ENCODE measurements at regions not wholly inside any gene's neighbourhood (a gene's known extent, or its start where the extent isn't known, plus 50 kb on each side); places are given as distances from the start of the nearest gene placed in this dataset.
"Not testable (repeated sequence)": the region's sequence is repeated elsewhere in the genome, so short reads cannot be mapped to it uniquely, and the experiment has no call there.

DNA sequence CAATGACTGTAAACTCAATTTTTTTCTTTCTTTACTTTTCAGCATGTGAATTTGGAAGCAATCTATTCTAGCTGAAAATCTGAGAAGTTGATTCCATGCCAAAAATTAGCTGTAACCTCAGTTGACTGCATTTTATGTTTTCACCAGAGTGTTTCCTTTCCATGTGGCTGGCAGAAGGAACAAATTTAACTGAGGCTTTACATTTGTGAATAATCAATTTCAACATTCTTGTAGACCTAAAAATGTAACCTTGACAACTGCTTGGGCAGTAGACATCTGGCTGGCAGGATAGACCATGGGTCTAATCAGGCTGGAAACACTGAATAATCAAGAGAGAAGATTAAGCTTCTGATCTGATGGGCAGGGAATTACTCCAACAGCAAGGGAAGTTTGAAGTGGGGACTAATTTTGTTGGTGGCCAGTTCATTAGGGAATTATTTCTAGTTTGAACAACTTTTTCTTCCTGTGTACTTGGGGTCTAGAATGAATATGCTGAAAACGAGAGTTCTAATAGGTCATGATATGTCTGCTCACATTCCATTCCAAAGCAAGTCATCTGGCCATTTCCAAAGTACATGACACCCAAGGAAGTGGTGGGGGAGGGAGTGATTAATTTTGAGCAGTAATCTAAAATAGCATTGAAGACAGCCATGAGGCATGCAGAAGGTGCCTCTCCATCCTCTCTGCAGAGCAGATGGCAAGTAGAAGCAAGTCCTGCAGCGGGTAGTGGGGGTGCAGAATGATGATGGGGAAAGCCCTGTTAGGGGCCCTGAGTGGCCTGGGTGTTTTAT lies 68.2 kb downstream of the ATP23 start:
- no peak overlapping the region for H3K27ac ChIP-seq (ENCODE audit: low read depth in 1 of 2, low read length in 1 of 2)
- H3K9me3 ChIP-seq (ENCODE audit: control insufficient read depth in 2 of 2, insufficient read depth in 1 of 2, low read length in 1 of 2), result no peaks in the 10 kb centered on the region
- DNase-seq (ENCODE audit: low read depth in 6 of 9, low spot score in 9 of 9), result no peak
- H3K36me3 ChIP-seq (ENCODE audit: control insufficient read depth in 2 of 2, insufficient read depth in 2 of 2, low read length in 1 of 2), result no peaks in the 10 kb centered on the region
- H3K27me3 ChIP-seq (ENCODE audit: control insufficient read depth in 2 of 2, insufficient read depth in 1 of 2, low read length in 1 of 2), result no peaks in the 10 kb centered on the region
- 87% methylated on average over 2 of the region's 2 CpGs for WGBS
- no peak overlapping the region for H3K4me3 ChIP-seq (ENCODE audit: low read length in 2 of 2)
- H3K4me1 ChIP-seq (ENCODE audit: control insufficient read depth in 2 of 2, insufficient read depth in 2 of 2, low read length in 2 of 2), result no peaks in the 10 kb centered on the region

DNA sequence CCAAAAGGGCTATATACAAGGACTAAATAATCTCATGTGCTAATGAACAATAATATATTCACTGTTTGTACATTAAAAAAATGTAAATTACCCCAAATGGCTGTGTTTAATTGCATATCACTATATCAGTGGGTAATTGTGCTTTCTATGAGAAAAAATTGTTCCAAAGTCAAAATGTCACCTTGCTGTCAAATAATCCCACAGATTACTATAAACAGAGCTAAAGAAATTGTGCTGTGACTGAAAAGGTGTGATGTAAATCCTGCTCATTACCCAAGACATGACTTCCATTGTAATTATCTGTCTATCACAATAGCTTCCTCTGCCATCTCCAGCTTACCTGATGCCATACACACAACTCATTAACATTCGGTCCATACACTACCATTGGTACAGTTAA lies 70.3 kb downstream of the ATP23 start:
- H3K36me3 ChIP-seq (ENCODE audit: control insufficient read depth in 2 of 2, insufficient read depth in 2 of 2, low read length in 1 of 2), result no peaks in the 10 kb centered on the region
- no peak overlapping the region for H3K4me3 ChIP-seq (ENCODE audit: low read length in 2 of 2)
- no peaks in the 10 kb centered on the region for H3K4me1 ChIP-seq (ENCODE audit: control insufficient read depth in 2 of 2, insufficient read depth in 2 of 2, low read length in 2 of 2)
- no peak for DNase-seq (ENCODE audit: low read depth in 6 of 9, low spot score in 9 of 9)
- H3K9me3 ChIP-seq (ENCODE audit: control insufficient read depth in 2 of 2, insufficient read depth in 1 of 2, low read length in 1 of 2), result no peaks in the 10 kb centered on the region
- no peak overlapping the region for H3K27ac ChIP-seq (ENCODE audit: low read depth in 1 of 2, low read length in 1 of 2)
- no peaks in the 10 kb centered on the region for H3K27me3 ChIP-seq (ENCODE audit: control insufficient read depth in 2 of 2, insufficient read depth in 1 of 2, low read length in 1 of 2)
- WGBS, result 0% methylated on average over 1 of the region's 1 CpG

DNA sequence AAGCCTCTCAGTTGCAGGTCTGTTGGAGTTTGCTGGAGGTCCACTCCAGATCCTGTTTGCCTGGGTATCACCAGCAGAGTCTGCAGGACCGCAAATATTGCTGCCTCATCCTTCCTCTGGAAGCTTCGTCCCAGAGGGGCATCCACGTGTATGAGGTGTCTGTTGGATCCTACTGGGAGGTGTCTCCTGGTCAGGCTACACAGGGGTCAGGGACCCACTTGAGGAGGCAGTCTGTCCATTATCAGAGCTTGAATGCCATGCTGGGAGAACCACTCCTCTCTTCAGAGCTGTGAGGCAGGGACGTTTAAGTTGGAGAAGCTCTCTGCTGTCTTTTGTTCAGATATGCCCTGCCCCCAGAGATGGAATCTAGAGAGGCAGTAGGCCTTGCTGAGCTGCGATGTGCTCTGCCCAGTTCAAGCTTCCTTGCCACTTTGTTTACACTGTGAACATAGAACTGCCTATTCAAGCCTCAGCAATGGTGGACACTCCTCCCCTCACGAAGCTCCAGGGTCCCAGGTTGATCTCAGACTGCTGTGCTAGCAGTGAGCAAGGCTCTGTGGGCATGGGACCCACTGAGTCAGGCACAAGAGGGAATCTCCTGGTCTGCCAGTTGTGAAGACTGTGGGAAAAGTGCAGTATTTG lies 81.1 kb downstream of the ATP23 start:
- H3K4me1 ChIP-seq (ENCODE audit: control insufficient read depth in 2 of 2, insufficient read depth in 2 of 2, low read length in 2 of 2); H3K27me3 ChIP-seq (ENCODE audit: control insufficient read depth in 2 of 2, insufficient read depth in 1 of 2, low read length in 1 of 2); DNase-seq (ENCODE audit: low read depth in 6 of 9, low spot score in 9 of 9); H3K36me3 ChIP-seq (ENCODE audit: control insufficient read depth in 2 of 2, insufficient read depth in 2 of 2, low read length in 1 of 2); H3K27ac ChIP-seq (ENCODE audit: low read depth in 1 of 2, low read length in 1 of 2); H3K4me3 ChIP-seq (ENCODE audit: low read length in 2 of 2); H3K9me3 ChIP-seq (ENCODE audit: control insufficient read depth in 2 of 2, insufficient read depth in 1 of 2, low read length in 1 of 2): not testable (repeated sequence)
- WGBS, result 77% methylated on average over 6 of the region's 6 CpGs

DNA sequence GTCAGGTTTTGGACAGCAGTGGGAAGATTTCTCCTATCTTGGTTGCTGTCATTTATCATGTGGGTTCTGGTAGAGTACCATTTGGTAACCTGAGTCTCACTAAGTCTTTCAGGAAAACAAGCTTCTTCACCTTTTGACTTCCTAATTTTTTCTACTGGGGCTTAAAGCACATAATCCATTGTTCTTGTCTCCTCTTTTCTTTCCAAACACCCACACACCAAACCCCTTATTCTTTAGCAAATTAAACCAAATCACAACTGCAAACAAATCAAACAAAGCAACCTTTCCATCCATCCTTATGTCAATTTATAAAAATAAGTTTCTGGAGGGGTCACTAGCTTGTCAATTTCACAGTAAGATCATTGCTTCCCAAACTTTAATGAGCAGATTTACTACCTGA lies 84.1 kb downstream of the ATP23 start:
- no peak overlapping the region for H3K4me3 ChIP-seq (ENCODE audit: low read length in 2 of 2)
- H3K4me1 ChIP-seq (ENCODE audit: control insufficient read depth in 2 of 2, insufficient read depth in 2 of 2, low read length in 2 of 2), result no peaks in the 10 kb centered on the region
- no peak for DNase-seq (ENCODE audit: low read depth in 6 of 9, low spot score in 9 of 9)
- H3K36me3 ChIP-seq (ENCODE audit: control insufficient read depth in 2 of 2, insufficient read depth in 2 of 2, low read length in 1 of 2), result no peaks in the 10 kb centered on the region
- H3K27me3 ChIP-seq (ENCODE audit: control insufficient read depth in 2 of 2, insufficient read depth in 1 of 2, low read length in 1 of 2), result no peaks in the 10 kb centered on the region
- H3K27ac ChIP-seq (ENCODE audit: low read depth in 1 of 2, low read length in 1 of 2), result no peak overlapping the region
- H3K9me3 ChIP-seq (ENCODE audit: control insufficient read depth in 2 of 2, insufficient read depth in 1 of 2, low read length in 1 of 2), result no peaks in the 10 kb centered on the region

DNA sequence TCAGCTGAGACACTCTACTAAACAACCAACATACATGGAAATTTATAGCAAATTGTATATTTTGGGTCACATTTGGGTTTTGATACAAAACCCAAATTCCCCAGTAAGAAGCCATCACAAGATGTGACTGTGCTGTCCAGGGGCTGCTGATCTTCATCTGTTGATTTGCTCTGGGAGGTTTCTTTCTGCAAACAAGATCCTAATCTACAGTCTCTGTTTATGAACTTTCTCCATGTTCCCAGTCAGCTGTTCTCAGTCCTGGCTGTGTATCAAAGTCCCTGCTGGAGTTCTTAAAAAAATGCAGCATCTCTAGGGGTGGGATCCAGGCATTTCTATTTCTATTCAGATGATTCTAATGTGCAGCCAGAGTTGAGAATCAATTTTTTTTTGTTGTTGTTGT lies 85.1 kb downstream of the ATP23 start:
- H3K27ac ChIP-seq (ENCODE audit: low read depth in 1 of 2, low read length in 1 of 2), result no peak overlapping the region
- no peak overlapping the region for H3K4me3 ChIP-seq (ENCODE audit: low read length in 2 of 2)
- no peak for DNase-seq (ENCODE audit: low read depth in 6 of 9, low spot score in 9 of 9)
- H3K36me3 ChIP-seq (ENCODE audit: control insufficient read depth in 2 of 2, insufficient read depth in 2 of 2, low read length in 1 of 2), result no peaks in the 10 kb centered on the region
- H3K27me3 ChIP-seq (ENCODE audit: control insufficient read depth in 2 of 2, insufficient read depth in 1 of 2, low read length in 1 of 2), result no peaks in the 10 kb centered on the region
- H3K4me1 ChIP-seq (ENCODE audit: control insufficient read depth in 2 of 2, insufficient read depth in 2 of 2, low read length in 2 of 2), result no peaks in the 10 kb centered on the region
- no peaks in the 10 kb centered on the region for H3K9me3 ChIP-seq (ENCODE audit: control insufficient read depth in 2 of 2, insufficient read depth in 1 of 2, low read length in 1 of 2)

DNA sequence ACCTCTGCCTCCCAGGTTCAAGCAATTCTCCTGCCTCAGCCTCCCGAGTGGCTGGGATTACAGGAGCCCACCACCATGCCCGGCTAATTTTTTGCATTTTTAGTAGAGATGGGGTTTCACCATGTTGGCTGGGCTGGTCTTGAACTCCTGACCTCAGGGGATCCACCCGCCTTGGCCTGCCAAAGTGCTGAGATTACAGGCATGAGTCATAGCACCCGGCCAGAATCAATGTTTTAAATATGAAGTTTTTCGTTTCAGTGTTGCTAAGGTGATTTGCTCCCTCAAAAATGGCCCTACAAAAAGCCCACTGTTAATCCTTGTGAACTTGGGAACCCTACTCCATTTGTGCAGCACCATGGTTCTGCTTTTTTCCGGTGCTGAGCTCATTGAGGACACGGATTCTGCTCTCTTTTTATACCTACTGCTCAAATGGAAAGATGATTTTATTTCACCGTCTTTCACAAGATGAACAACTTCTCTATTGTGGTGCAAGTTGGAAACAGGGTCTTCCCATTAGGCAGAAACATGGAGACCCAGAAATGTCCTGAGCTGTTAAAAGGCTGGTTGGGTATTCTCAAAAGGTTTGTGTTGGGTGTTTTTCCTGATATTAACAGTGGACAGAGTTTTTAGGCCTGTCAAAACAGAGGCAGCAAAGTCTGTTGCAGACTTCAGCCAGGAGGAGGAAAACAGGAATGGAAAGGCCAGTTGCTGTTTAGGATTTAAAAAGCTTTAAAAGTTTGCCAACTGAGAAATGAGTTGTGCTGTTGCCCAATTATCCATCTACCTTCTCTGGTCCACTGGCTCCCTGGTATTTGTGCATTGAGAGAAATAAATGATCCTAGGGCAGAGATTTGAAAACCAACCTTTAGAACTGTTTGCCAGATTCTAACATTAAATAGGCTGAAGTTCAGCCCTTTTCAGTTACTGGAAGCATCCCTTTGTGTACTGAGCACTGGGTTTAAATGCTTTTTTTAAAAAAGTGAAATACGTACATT lies 85.8 kb downstream of the ATP23 start:
- DNase-seq (ENCODE audit: low read depth in 6 of 9, low spot score in 9 of 9), result no peak
- Histone ChIP-seq H3K36me3 (ENCODE audit: control insufficient read depth in 2 of 2, insufficient read depth in 2 of 2, low read length in 1 of 2) (no peaks in the 10 kb centered on the region), H3K27me3 (ENCODE audit: control insufficient read depth in 2 of 2, insufficient read depth in 1 of 2, low read length in 1 of 2) (no peaks in the 10 kb centered on the region), H3K9me3 (ENCODE audit: control insufficient read depth in 2 of 2, insufficient read depth in 1 of 2, low read length in 1 of 2) (no peaks in the 10 kb centered on the region), H3K4me3 (ENCODE audit: low read length in 2 of 2) (no peak overlapping the region), H3K27ac (ENCODE audit: low read depth in 1 of 2, low read length in 1 of 2) (no peak overlapping the region), H3K4me1 (ENCODE audit: control insufficient read depth in 2 of 2, insufficient read depth in 2 of 2, low read length in 2 of 2) (no peaks in the 10 kb centered on the region)
- 69% methylated on average over 9 of the region's 9 CpGs for WGBS

DNA sequence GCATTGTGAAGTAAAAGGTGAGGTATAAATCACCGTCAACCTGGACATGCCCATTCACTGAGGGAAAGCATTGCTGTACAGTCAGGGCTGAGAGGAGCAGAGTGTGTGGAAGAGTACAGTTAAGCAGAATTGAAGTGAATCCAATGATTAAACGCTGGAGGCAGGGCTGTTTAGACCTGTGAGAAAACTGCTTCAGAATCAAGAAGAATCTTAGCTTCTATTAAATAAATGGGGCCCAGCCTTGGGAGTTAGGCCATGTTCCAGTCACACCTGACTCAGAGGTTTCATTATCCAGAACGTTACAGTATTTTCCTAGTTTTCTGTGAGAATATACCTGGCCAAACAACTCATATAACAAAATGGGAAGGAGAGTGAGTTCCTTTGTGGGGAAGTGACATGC lies 86.9 kb downstream of the ATP23 start:
- no peak overlapping the region for H3K27ac ChIP-seq (ENCODE audit: low read depth in 1 of 2, low read length in 1 of 2)
- H3K9me3 ChIP-seq (ENCODE audit: control insufficient read depth in 2 of 2, insufficient read depth in 1 of 2, low read length in 1 of 2), result no peaks in the 10 kb centered on the region
- H3K4me1 ChIP-seq (ENCODE audit: control insufficient read depth in 2 of 2, insufficient read depth in 2 of 2, low read length in 2 of 2), result no peaks in the 10 kb centered on the region
- H3K27me3 ChIP-seq (ENCODE audit: control insufficient read depth in 2 of 2, insufficient read depth in 1 of 2, low read length in 1 of 2), result no peaks in the 10 kb centered on the region
- WGBS, result 83% methylated on average over 3 of the region's 3 CpGs
- no peak for DNase-seq (ENCODE audit: low read depth in 6 of 9, low spot score in 9 of 9)
- H3K36me3 ChIP-seq (ENCODE audit: control insufficient read depth in 2 of 2, insufficient read depth in 2 of 2, low read length in 1 of 2), result no peaks in the 10 kb centered on the region
- no peak overlapping the region for H3K4me3 ChIP-seq (ENCODE audit: low read length in 2 of 2)

DNA sequence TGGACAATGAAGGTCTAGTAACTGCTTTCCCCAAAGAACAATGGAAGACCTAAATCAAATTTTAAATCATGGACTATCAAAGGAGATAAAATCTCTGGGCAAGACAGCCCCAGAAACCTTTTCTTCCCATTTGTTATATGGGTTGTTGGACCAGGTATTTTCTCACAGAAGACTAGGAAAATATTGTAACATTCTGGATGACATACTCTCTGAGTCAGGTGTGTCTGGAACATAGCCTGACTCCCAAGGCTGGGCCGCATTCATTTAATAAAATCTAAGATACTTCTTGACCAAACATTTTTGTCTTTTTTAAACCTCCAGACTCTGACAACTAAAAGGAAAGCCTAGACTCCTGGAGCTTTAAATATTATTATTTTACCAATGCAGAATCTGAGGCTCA lies 87.9 kb downstream of the ATP23 start:
- Histone ChIP-seq H3K36me3 (ENCODE audit: control insufficient read depth in 2 of 2, insufficient read depth in 2 of 2, low read length in 1 of 2) (no peaks in the 10 kb centered on the region), H3K4me1 (ENCODE audit: control insufficient read depth in 2 of 2, insufficient read depth in 2 of 2, low read length in 2 of 2) (no peaks in the 10 kb centered on the region), H3K9me3 (ENCODE audit: control insufficient read depth in 2 of 2, insufficient read depth in 1 of 2, low read length in 1 of 2) (peaks cover 0 to 3% of the 10 kb centered on the region in 2 donors), H3K27ac (ENCODE audit: low read depth in 1 of 2, low read length in 1 of 2) (no peak overlapping the region), H3K4me3 (ENCODE audit: low read length in 2 of 2) (no peak overlapping the region), H3K27me3 (ENCODE audit: control insufficient read depth in 2 of 2, insufficient read depth in 1 of 2, low read length in 1 of 2) (no peaks in the 10 kb centered on the region)
- 99% methylated on average over 1 of the region's 1 CpG for WGBS
- DNase-seq (ENCODE audit: low read depth in 6 of 9, low spot score in 9 of 9), result no peak

Data from thymus (tissue), 11 donors.